ENCODE measurements at regions not wholly inside any gene's neighbourhood (a gene's known extent, or its start where the extent isn't known, plus 50 kb on each side); places are given as distances from the start of the nearest gene placed in this dataset.
A peak's percentile ranks its signal among the peaks of the same experiment; 100 is the strongest.

DNA sequence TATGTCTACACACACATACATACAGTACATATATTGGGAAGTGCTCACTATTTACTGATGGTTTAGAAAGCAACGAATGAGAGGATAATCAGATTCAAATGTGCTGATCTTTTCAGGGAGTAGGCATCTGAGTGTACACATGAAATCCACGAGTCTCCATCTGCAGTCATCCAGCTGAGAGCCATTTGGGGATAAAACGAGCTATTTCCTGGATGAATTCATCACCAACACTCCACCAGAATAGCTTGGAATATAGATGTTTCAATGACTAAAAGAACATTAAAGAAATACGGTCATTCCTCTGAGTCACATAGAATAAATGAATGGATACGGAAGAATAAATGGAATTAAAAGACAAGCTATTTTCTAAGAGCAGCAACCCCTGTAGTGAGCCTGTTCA is 721.6 kb upstream of the ARGLU1 start:
- H3K9ac ChIP-seq (ENCODE audit: low read length): no peak overlapping the region
- H3K4me1 ChIP-seq (ENCODE audit: insufficient read depth, low read length): peaks cover 3% of the 10 kb centered on the region
- no peak overlapping the region for H3K4me3 ChIP-seq (ENCODE audit: low read length)
- no TSS peak for BruUV-seq (replicated peaks)
- intact Hi-C loops (cut with micrococcal nuclease): no loop called here
- no peaks in the 10 kb centered on the region for H3K9me2 ChIP-seq (replicated peaks; ENCODE audit: low read length)
- no peak overlapping the region for H3K4me2 ChIP-seq (ENCODE audit: low read length)
- CTCF ChIA-PET: no interaction called here
- H3K9me3 ChIP-seq (ENCODE audit: low read length): no peaks in the 10 kb centered on the region
- POLR2A ChIA-PET (ENCODE audit: unreplicated experiment): no interaction called here
- no peaks in the 10 kb centered on the region for H3K27me3 ChIP-seq (ENCODE audit: low read length)
- no peaks in the 10 kb centered on the region for H3K79me2 ChIP-seq (ENCODE audit: low read length)
- no peaks in the 10 kb centered on the region for H3F3A ChIP-seq (ENCODE audit: low read length, unreplicated experiment)
- no peak for TF ChIP-seq EZH2phosphoT487 (IDR thresholded peaks at IDR 0.05; ENCODE audit: borderline replicate concordance, low read length)
- TF ChIP-seq EZH2 (IDR thresholded peaks at IDR 0.05; ENCODE audit: low read length, unreplicated experiment): no peak
- TF ChIP-seq, protein P1, sequence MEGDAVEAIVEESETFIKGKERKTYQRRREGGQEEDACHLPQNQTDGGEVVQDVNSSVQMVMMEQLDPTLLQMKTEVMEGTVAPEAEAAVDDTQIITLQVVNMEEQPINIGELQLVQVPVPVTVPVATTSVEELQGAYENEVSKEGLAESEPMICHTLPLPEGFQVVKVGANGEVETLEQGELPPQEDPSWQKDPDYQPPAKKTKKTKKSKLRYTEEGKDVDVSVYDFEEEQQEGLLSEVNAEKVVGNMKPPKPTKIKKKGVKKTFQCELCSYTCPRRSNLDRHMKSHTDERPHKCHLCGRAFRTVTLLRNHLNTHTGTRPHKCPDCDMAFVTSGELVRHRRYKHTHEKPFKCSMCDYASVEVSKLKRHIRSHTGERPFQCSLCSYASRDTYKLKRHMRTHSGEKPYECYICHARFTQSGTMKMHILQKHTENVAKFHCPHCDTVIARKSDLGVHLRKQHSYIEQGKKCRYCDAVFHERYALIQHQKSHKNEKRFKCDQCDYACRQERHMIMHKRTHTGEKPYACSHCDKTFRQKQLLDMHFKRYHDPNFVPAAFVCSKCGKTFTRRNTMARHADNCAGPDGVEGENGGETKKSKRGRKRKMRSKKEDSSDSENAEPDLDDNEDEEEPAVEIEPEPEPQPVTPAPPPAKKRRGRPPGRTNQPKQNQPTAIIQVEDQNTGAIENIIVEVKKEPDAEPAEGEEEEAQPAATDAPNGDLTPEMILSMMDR (conservative IDR thresholded peaks at IDR 0.05; ENCODE audit: low read depth, low read length): no peak
- H4K20me1 ChIP-seq (ENCODE audit: low read length): no peaks in the 10 kb centered on the region
- DNase-seq: no peak
- H2AFZ ChIP-seq (ENCODE audit: low read length): no peak overlapping the region
- H3K36me3 ChIP-seq (ENCODE audit: low read depth, low read length): no peaks in the 10 kb centered on the region
- no peak overlapping the region for H3K27ac ChIP-seq (ENCODE audit: low read length)
- ATAC-seq: no peak

DNA sequence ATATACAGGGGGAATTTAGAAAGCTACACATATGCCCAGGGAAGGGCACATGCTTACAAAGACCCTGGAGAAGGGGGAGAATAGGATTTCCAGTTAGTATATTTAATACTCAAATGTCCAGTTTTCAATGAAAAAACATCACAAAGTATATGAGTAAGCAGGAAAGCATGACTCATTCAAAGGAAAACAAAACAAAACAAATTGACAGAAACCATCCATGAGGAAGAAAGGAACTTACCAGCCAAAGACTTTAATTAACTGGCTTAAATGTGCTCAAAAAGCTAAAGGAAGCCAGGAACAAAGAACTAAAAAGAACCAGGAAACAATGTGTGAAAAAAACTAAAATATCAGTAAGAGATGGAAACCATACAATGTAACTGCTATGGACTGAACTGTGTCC is 716.2 kb upstream of the ARGLU1 start:
- no peaks in the 10 kb centered on the region for H3K79me2 ChIP-seq (ENCODE audit: low read length)
- ChIA-PET POLR2A (ENCODE audit: unreplicated experiment) (no interaction called here), CTCF (no interaction called here)
- no peak overlapping the region for H2AFZ ChIP-seq (ENCODE audit: low read length)
- H3K36me3 ChIP-seq (ENCODE audit: low read depth, low read length): no peaks in the 10 kb centered on the region
- H3K9me3 ChIP-seq (ENCODE audit: low read length): no peaks in the 10 kb centered on the region
- DNase-seq (peak; percentile 37), ATAC-seq (peak; percentile 71)
- H4K20me1 ChIP-seq (ENCODE audit: low read length): no peaks in the 10 kb centered on the region
- intact Hi-C loops (cut with micrococcal nuclease): no loop called here
- H3K27ac ChIP-seq (ENCODE audit: low read length): 0 out of 2 replicates have a peak overlapping the region, but pooled peaks have one; percentile 30
- H3K4me1 ChIP-seq (ENCODE audit: insufficient read depth, low read length): peaks cover 11% of the 10 kb centered on the region
- H3K4me3 ChIP-seq (ENCODE audit: low read length): no peak overlapping the region
- H3F3A ChIP-seq (ENCODE audit: low read length, unreplicated experiment): no peaks in the 10 kb centered on the region
- no TSS peak for BruUV-seq (replicated peaks)
- no peak overlapping the region for H3K9ac ChIP-seq (ENCODE audit: low read length)
- H3K27me3 ChIP-seq (ENCODE audit: low read length): no peaks in the 10 kb centered on the region
- no peak overlapping the region for H3K4me2 ChIP-seq (ENCODE audit: low read length)
- no peak for TF ChIP-seq EZH2 (IDR thresholded peaks at IDR 0.05; ENCODE audit: low read length, unreplicated experiment)
- no peak for TF ChIP-seq EZH2phosphoT487 (IDR thresholded peaks at IDR 0.05; ENCODE audit: borderline replicate concordance, low read length)
- TF ChIP-seq, protein P1 (conservative IDR thresholded peaks at IDR 0.05; ENCODE audit: low read depth, low read length): no peak
- H3K9me2 ChIP-seq (replicated peaks; ENCODE audit: low read length): no peaks in the 10 kb centered on the region

DNA sequence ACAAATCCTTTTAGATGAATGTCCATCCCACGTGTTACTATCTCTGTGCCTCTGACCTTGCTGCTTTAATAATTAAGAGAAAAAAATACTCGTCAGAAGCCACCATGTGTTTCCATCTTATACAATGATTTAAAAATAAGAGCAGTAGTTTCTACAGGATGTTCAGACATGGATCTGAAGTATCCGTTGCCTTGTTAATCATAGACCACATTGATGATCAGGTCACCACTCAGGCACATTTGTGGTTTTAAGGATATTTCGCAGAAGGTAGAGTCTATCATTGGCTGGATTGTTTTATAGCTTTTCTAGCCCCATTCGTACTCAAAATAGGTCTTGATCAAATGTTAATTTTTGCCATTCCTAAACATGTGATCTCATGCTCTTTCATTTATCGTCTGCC is 710.0 kb upstream of the ARGLU1 start:
- Histone ChIP-seq H4K20me1 (ENCODE audit: low read length) (no peaks in the 10 kb centered on the region), H3K27ac (ENCODE audit: low read length) (no peak overlapping the region), H3K36me3 (ENCODE audit: low read depth, low read length) (no peaks in the 10 kb centered on the region), H3K4me1 (ENCODE audit: insufficient read depth, low read length) (no peaks in the 10 kb centered on the region), H3F3A (ENCODE audit: low read length, unreplicated experiment) (no peaks in the 10 kb centered on the region), H3K79me2 (ENCODE audit: low read length) (no peaks in the 10 kb centered on the region), H3K4me3 (ENCODE audit: low read length) (no peak overlapping the region), H3K27me3 (ENCODE audit: low read length) (no peaks in the 10 kb centered on the region), H2AFZ (ENCODE audit: low read length) (no peak overlapping the region), H3K9me2 (replicated peaks; ENCODE audit: low read length) (no peaks in the 10 kb centered on the region), H3K9ac (ENCODE audit: low read length) (no peak overlapping the region), H3K9me3 (ENCODE audit: low read length) (no peaks in the 10 kb centered on the region), H3K4me2 (ENCODE audit: low read length) (no peak overlapping the region)
- POLR2A ChIA-PET (ENCODE audit: unreplicated experiment): no interaction called here
- CTCF ChIA-PET: no interaction called here
- BruUV-seq (replicated peaks): no TSS peak
- intact Hi-C loops (cut with micrococcal nuclease): no loop called here
- TF ChIP-seq, protein P1 (conservative IDR thresholded peaks at IDR 0.05; ENCODE audit: low read depth, low read length): no peak
- TF ChIP-seq EZH2 (IDR thresholded peaks at IDR 0.05; ENCODE audit: low read length, unreplicated experiment) (no peak), EZH2phosphoT487 (IDR thresholded peaks at IDR 0.05; ENCODE audit: borderline replicate concordance, low read length) (no peak)
- DNase-seq (no peak), ATAC-seq (no peak)

All from PC-3 (cell line).